Upper lobe of left lung (tissue), 6 donors: ENCODE measurements at regions not wholly inside any gene's neighbourhood (a gene's known extent, or its start where the extent isn't known, plus 50 kb on each side); places are given as distances from the start of the nearest gene placed in this dataset.

Source experiments
- ATAC-seq, 2 donors: fragments of 200-7000 bp; cut with Tn5 transposase; one replicate each; pipeline ENCODE4 v1.9.1; 2022; ENCODE audit warnings: mild to moderate bottlenecking in 2 of 2, moderate library complexity in 2 of 2; ENCODE audit not compliant: low FRiP score in 2 of 2
- DNase-seq, 2 donors: peaks; one replicate each; pipeline ENCODE4 v3.0.0-alpha.2; 2019 to 2020
- H3K27ac ChIP-seq, 4 donors: fragments of 200-600 bp; sonication (generic); one replicate each; pipeline ENCODE4 v1.5.1; 2016 to 2019
- H3K27me3 ChIP-seq, 4 donors: fragments of 200-600 bp; sonication (generic); one replicate each; pipeline ENCODE4 v1.5.1; 2017 to 2019
- H3K36me3 ChIP-seq, 4 donors: fragments of 200-600 bp; sonication (generic); one replicate each; pipeline ENCODE4 v1.5.1; 2016 to 2019
- H3K4me1 ChIP-seq, 4 donors: fragments of 200-600 bp; sonication (generic); one replicate each; pipeline ENCODE4 v1.5.1; 2018 to 2019
- H3K4me3 ChIP-seq, 4 donors: fragments of 200-600 bp; sonication (generic); one replicate each; pipeline ENCODE4 v1.5.1; 2017 to 2019; ENCODE audit warnings: mild to moderate bottlenecking in 2 of 4, moderate library complexity in 1 of 4
- H3K9me3 ChIP-seq, 4 donors: fragments of 200-600 bp; sonication (generic); one replicate each; pipeline ENCODE4 v1.5.1; 2018 to 2019
- CTCF ChIP-seq, 6 experiments: fragments of 450-650 bp in 4 of 6; fragments of 200-600 bp in 2 of 6; sonication (generic) in 2 of 6; IDR thresholded peaks; one replicate each; pipeline ENCODE4 v1.5.1; 2016 to 2019; ENCODE audit warnings: antibody characterized with exemption in 6 of 6
- EP300 ChIP-seq, 4 donors: sonication (generic); formaldehyde crosslinking; IDR thresholded peaks; one replicate each; pipeline ENCODE4 v1.5.1; 2017; ENCODE audit warnings: antibody characterized with exemption in 4 of 4, control low read depth in 2 of 4
- POLR2A ChIP-seq, 4 donors: fragments of 450-650 bp; IDR thresholded peaks; one replicate each; pipeline ENCODE4 v1.5.1; 2016 to 2017; ENCODE audit warnings: antibody characterized with exemption in 4 of 4, mild to moderate bottlenecking in 2 of 4
- POLR2AphosphoS5 ChIP-seq, 2 donors: sonication (generic); formaldehyde crosslinking; IDR thresholded peaks; one replicate each; pipeline ENCODE4 v1.5.1; 2017; ENCODE audit warnings: antibody characterized with exemption in 2 of 2
- WGBS, 2 donors: methylation state at CpG; one replicate each; pipeline ENCODE4 v1.1.5; 2017 to 2018; 5-methylcytosine and 5-hydroxymethylcytosine counted together
- donor health status: DM: no; HTN: no; CAD: no; lungs with moderate emphysema.
- donor health status: DM: no; HTN: yes; CAD: no; lungs with severe emphysema.

GRCh38 chr20:20915844-20916243 is 190.3 kb downstream of the LINC00237 start:
- H3K9me3 ChIP-seq, result peaks cover 6 to 11% (median 8%) of the 10 kb centered on the region in 4 donors
- no peaks in the 10 kb centered on the region for H3K27me3 ChIP-seq
- WGBS, 2 donors, result 0 to 46% methylated on average over 1 of the region's 1 CpG
- no peak for TF ChIP-seq EP300 (IDR thresholded peaks at IDR 0.05)
- no peak for TF ChIP-seq POLR2A (IDR thresholded peaks at IDR 0.05)
- no peak for TF ChIP-seq POLR2AphosphoS5 (IDR thresholded peaks at IDR 0.05)
- no peak for TF ChIP-seq CTCF (IDR thresholded peaks at IDR 0.05)
- no peaks in the 10 kb centered on the region for H3K36me3 ChIP-seq
- H3K4me1 ChIP-seq, result no peaks in the 10 kb centered on the region
- DNase-seq, result no peak
- H3K4me3 ChIP-seq, result no peak overlapping the region
- no peak for ATAC-seq
- H3K27ac ChIP-seq, result no peak overlapping the region

GRCh38 chr20:20904501-20904831 is 192.0 kb upstream of the RALGAPA2 start:
- Histone ChIP-seq H3K27ac (no peak overlapping the region), H3K4me3 (no peak overlapping the region), H3K9me3 (no peaks in the 10 kb centered on the region), H3K27me3 (no peaks in the 10 kb centered on the region), H3K36me3 (no peaks in the 10 kb centered on the region), H3K4me1 (no peaks in the 10 kb centered on the region)
- no peak for ATAC-seq
- no peak for TF ChIP-seq CTCF (IDR thresholded peaks at IDR 0.05)
- no peak for TF ChIP-seq EP300 (IDR thresholded peaks at IDR 0.05)
- no peak for TF ChIP-seq POLR2AphosphoS5 (IDR thresholded peaks at IDR 0.05)
- TF ChIP-seq POLR2A (IDR thresholded peaks at IDR 0.05), result no peak
- WGBS, 2 donors, result 76 to 82% methylated on average over 2 of the region's 2 CpGs
- DNase-seq, result no peak

GRCh38 chr20:20903773-20904500 is 191.5 kb upstream of the RALGAPA2 start:
- H3K4me3 ChIP-seq, result no peak overlapping the region
- no peak for DNase-seq
- no peaks in the 10 kb centered on the region for H3K27me3 ChIP-seq
- 76 to 93% methylated on average over 2 of the region's 2 CpGs for WGBS, 2 donors
- H3K27ac ChIP-seq, result no peak overlapping the region
- H3K36me3 ChIP-seq, result no peaks in the 10 kb centered on the region
- no peak for ATAC-seq
- TF ChIP-seq POLR2AphosphoS5 (IDR thresholded peaks at IDR 0.05) (no peak), POLR2A (IDR thresholded peaks at IDR 0.05) (no peak), EP300 (IDR thresholded peaks at IDR 0.05) (no peak), CTCF (IDR thresholded peaks at IDR 0.05) (no peak)
- H3K4me1 ChIP-seq, result no peaks in the 10 kb centered on the region
- H3K9me3 ChIP-seq, result no peaks in the 10 kb centered on the region

- Histone ChIP-seq H3K27ac (no peak overlapping the region), H3K4me3 (no peak overlapping the region), H3K27me3 (no peaks in the 10 kb centered on the region), H3K36me3 (no peaks in the 10 kb centered on the region), H3K4me1 (peaks cover 0 to 5% (median 3%) of the 10 kb centered on the region in 4 donors), H3K9me3 (no peaks in the 10 kb centered on the region)
- WGBS, 2 donors, result 29 to 30% methylated on average over 4 of the region's 4 CpGs
- TF ChIP-seq EP300 (IDR thresholded peaks at IDR 0.05), result no peak
- TF ChIP-seq CTCF (IDR thresholded peaks at IDR 0.05), result no peak
- TF ChIP-seq POLR2A (IDR thresholded peaks at IDR 0.05), result no peak
- TF ChIP-seq POLR2AphosphoS5 (IDR thresholded peaks at IDR 0.05), result no peak
- ATAC-seq, result no peak
- no peak for DNase-seq
These were observed 185.5 kb upstream of the RALGAPA2 start for GRCh38 chr20:20897922-20898321.

- Histone ChIP-seq H3K27ac (no peak overlapping the region), H3K27me3 (no peaks in the 10 kb centered on the region), H3K36me3 (no peaks in the 10 kb centered on the region), H3K4me1 (peaks cover 0 to 5% (median 3%) of the 10 kb centered on the region in 4 donors), H3K9me3 (no peaks in the 10 kb centered on the region), H3K4me3 (no peak overlapping the region)
- TF ChIP-seq CTCF (IDR thresholded peaks at IDR 0.05) (no peak), EP300 (IDR thresholded peaks at IDR 0.05) (no peak), POLR2A (IDR thresholded peaks at IDR 0.05) (no peak), POLR2AphosphoS5 (IDR thresholded peaks at IDR 0.05) (no peak)
- DNase-seq (no peak), ATAC-seq (no peak)
These were observed 184.7 kb upstream of the RALGAPA2 start for GRCh38 chr20:20897145-20897544.
